Activated CD4-positive, alpha-beta T cell treated with anti-CD3 and anti-CD28 coated beads, Interleukin-2, amount 50 U/mL, for 1 hour (primary cell): ENCODE measurements at regions not wholly inside any gene's neighbourhood (a gene's known extent, or its start where the extent isn't known, plus 50 kb on each side); places are given as distances from the start of the nearest gene placed in this dataset.
A peak's percentile ranks its signal among the peaks of the same experiment; 100 is the strongest.
"Not testable (repeated sequence)": the region's sequence is repeated elsewhere in the genome, so short reads cannot be mapped to it uniquely, and the experiment has no call there.

Source experiments
- DNase-seq: peaks from one replicate; pipeline ENCODE4 v3.0.0-alpha.2; 2020

DNA sequence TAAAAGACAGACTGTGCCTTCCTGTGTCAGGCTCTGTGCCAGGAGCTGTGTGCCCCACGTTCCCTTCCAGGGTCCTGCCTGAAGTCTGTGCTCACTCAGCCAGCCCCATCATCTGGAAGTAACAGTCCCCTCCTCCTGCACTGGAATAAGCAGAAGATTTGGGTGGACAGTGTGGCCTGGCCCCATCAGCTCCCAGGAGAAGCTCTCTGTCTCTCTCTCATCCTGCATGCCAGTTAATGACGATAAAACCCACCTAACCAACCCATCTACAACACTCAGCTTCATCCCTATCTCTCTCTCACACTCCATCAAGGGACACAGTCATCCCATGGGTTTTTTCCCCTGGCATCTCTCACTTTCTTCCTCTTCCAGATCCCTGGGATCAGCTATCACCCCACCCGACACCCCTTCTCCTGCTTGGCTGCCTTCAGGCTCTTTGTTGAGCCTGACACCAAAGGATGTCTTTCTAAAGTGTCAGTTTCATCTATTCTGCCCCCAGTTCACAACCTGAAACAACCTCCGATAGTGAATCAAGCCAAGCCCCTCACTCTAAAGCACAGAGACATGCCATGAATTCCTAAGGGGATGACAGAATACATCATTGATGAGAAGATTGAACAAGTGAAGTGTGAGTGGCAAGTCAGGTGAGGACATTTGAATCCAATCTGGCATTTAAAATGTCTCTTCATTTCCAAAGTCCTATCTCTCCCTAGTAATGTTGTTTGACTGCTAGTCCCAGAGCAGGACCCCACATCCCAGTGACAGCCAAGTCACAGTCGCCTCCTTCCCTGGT, 91.4 kb upstream of the TOP3B start:
- DNase-seq = no peak

GRCh38 chr22:22072169-22072836, 89.7 kb upstream of the TOP3B start:
- no peak for DNase-seq

DNA sequence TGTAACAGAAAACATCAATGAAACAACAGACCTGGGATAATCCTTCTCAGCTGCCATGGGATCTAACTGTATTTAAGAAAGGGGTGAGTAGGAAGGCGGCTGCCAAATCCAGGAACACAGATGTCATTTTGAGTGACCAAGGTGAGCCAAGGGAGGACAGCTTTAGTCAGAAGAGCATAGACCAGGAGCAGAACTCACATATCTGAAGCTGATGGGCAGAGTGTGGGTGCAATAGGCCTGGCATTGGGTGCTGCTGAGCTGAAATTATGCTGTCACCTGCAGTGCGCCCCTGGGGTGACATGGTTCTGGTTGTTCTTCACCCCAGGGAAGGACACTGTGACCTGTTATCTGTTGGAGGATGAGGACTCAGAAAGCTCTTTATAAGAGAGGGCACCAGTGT, 88.9 kb upstream of the TOP3B start:
- no peak for DNase-seq

GRCh38 chr22:22070371-22070824, 87.8 kb upstream of the TOP3B start:
- DNase-seq = no peak

DNA sequence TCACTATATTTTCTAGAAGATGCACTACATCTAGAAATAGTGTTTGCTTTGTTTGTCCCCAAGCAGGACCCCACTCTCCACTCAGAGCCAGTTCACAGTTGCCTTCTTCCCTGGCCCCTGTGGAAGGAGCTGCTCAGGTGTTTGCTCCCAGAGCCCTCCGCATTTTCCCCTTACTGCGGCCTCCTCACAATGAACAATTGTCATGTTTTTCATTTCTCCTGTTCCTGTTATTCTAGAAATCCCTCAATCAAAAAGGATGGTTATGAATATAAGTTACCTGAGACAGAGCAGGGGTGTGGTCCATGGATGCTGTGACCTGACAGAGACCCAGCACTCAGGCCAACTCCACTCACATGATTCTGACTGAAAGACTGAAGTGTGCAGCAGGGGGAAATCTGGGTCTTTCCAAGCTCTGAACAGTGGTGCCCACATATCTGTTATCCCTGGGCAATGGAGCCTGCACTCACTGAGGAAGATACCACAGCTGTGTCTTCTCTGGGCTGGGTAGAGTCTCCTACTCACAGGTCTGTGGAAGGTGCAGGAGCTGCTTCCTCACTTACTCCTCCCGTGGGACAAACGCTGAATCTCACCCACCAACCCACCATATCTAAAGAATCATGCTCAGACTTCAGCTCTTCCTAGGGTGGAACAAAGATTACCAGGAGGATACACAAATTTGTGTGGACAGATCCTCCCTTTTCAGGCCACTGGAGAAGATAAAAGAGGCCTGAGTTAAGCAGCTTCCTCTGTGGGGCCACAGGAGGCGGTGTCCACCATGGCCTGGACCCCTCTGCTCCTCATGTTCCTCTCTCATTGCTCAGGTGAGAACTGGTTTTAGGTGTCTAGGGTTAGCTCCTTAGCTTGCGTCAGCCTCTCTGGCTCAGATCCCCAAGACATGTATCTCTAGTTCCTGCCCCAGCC, 87.1 kb upstream of the TOP3B start:
- DNase-seq = no peak

- DNase-seq = no peak
Observed at GRCh38 chr22:22068657-22069056, 86.1 kb upstream of the TOP3B start.

GRCh38 chr22:22068025-22068424, 85.4 kb upstream of the TOP3B start:
- no peak for DNase-seq

GRCh38 chr22:22067192-22067591, 84.6 kb upstream of the TOP3B start:
- no peak for DNase-seq

- no peak for DNase-seq
Observed at GRCh38 chr22:22064580-22064979, 82.0 kb upstream of the TOP3B start.

- DNase-seq = no peak
Observed at GRCh38 chr22:22062306-22062793, 79.8 kb upstream of the TOP3B start.

GRCh38 chr22:22061085-22062077, 78.8 kb upstream of the TOP3B start:
- DNase-seq = no peak

DNA sequence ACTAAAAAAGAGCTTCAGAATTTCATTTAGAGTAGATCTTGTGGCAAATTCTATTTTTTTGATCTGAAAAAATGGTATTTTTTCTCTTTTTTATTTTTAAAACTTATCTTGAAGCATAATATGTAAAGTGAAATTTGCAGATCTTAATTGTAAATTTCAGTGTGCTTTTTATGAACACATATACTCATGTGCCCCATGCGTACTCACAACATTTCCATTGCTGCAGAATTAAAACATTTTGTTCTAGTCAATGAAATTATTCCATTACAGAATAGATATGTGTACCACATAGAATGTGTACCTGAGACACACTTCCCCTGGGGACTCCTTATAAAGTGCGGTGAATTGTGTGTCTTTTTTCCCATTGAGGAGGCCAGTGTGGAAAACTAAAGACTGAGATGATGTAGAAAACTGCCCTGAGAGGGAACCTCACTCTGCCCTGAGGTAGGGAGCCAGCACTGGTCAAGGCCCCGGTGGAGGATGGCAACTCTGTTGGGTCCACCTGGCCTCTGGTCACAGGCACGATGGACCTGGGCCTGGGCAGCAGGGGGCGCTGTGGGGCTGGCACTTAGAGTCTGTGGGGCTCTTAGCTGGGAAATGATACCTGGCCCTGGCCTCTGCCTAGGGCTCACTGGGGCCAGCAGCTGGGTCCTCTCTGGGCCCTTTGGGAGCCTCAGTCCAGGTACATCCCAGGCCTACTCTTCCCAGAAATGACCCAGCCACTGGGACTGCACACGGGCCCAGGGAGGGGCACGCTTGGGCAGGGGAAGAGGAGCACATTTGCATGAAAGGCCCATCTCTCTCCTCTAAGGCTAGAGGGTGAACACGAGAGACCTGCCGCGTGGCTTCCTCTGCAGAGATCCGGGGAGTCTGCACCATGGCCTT, 77.9 kb upstream of the TOP3B start:
- DNase-seq = peak; percentile 46

DNA sequence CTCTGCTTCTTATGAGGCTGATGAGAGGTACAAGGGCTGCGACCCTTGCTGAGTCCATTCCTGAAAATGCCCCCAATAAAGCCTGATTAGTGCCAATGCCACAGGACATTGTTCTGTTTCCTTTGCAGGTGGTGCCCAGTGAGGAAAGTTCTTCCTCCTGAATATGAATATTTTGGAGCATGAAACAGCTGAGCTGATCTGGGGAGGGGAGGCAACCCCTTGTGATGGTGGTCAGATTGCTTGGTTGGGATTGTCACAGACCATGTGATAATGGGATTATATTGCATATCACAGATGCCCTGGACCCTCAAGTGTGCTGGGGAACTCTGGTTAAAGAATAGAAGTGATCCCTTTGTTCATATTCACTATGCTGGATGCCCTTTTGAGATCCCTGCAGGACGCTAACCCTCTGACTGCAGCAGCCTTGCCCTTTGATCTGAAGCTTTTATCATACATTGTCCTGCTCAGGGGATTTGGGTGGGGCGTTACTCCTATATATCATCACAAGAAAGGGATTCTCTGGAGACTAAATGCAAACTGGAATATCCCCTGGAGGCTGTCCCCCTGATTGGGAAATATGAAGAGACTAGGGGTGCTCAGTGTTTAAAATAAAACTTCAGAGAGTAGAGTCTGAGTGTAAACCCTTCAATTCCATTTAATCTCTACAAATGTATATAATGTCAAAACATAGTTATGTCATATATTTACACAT, 76.9 kb upstream of the TOP3B start:
- no peak for DNase-seq

GRCh38 chr22:22058633-22059290, 76.2 kb upstream of the TOP3B start:
- no peak for DNase-seq

DNA sequence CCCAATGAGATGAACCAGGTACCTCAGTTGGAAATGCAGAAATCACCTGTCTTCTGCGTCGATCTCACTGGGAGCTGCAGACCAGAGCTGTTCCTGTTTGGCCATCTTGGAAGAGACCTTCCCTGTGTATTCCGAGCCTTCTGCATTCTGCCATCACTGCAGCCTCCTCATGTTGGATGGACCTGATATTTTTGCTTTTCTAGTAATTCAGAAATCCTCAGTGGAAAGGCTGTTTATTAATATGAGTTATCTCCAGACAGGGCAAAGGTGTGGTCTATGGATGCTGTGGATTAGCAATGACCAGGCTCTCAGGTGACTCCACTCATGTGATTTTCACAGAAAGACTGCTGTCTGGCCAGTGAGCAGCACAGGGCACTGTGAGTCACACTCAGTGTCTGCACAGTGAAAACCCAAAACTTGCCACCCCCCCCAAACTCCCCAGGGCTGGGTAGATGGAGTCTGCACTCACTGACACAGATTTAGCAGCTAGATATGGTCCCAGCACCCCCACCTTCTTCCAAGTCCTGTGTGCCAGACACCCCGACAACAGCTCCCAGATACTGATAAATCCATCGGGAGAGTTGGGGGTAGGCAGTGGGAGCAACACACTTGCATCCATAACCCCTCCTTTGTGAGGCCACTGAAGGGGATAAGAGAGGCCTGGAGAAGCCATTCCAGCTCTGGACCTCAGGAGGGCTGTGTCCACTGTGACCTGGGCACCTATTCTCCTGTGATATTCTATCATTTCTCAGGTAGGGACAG, 75.2 kb upstream of the TOP3B start:
- DNase-seq = no peak

DNA sequence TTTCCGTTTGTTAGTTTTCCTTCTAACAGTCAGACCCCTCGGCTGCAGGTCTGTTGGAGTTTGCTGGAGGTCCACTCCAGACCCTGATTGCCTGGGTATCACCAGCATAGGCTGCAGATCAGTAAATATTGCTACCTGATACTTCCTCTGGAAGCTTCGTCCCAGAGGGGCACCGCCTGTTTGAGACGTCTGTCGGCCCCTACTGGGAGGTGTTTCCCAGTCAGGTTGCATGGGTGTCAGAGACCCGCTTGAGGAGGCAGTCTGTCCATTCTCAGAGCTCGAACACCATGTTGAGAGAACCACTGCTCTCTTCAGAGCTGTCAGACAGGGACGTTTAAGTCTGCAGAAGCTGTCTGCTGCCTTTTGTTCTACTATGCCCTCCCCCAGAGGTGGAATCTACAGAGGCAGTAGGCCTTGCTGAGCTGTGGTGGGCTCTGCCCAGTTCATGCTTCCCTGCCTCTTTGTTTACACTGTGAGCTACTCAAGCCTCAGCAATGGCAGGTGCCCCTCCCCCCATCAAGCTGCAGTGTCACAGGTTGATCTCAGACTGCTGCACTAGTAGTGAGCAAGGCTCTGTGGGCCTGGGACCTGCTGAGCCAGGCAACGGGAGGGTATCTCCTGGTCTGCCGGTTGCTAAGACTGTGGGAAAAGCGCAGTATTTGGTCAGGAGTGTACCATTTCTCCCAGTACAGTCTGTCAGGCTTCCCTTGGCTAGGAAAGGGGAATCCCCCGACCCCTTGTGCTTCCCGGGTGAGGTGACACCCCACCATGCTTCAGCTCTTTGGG, 74.4 kb upstream of the TOP3B start:
- DNase-seq = not testable (repeated sequence)

DNA sequence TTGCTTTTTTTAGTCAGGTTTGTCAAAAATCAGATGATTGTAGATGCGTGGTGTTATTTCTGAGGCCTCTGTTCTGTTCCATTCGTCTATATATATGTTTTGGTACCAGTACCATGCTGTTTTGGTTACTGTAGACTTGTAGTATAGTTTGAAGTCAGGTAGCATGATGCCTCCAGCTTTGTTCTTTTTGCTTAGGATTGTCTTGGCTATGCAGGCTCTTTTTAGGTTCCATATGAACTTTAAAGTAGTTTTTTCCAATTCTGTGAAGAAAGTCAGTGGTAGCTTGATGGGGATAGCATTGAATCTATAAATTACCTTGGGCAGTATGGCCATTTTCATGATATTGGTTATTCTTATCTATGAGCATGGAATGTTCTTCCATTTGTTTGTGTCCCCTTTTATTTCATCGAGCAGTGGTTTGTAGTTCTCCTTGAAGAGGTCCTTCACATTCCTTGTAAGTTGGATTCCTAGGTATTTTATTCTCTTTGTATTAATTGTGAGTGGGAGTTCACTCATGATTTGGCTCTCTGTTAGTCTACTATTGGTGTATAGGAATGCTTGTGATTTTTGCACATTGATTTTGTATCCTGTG, 70.1 kb upstream of the TOP3B start:
- not testable (repeated sequence) for DNase-seq

DNA sequence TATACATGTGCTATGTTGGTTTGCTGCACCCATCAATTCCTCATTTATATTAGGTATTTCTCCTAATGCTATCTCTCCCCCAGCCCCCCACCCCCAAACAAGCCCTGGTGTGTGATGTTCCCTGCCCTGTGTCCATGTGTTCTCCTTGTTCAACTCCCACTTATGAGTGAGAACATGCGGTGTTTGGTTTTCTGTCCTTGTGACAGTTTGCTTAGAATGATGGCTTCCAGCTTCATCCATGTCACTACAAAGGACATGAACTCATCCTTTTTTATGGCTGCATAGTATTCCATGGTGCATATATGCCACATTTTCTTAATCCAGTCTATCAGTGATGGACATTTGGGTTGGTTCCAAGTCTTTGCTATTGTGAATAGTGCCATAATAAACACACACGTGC, 68.4 kb upstream of the TOP3B start:
- not testable (repeated sequence) for DNase-seq
